GM12878 (cell line): ENCODE measurements at regions not wholly inside any gene's neighbourhood (a gene's known extent, or its start where the extent isn't known, plus 50 kb on each side); places are given as distances from the start of the nearest gene placed in this dataset.
A peak's percentile ranks its signal among the peaks of the same experiment; 100 is the strongest.
"Not testable (repeated sequence)": the region's sequence is repeated elsewhere in the genome, so short reads cannot be mapped to it uniquely, and the experiment has no call there.

Experiments
- ATAC-seq: fragments of 200-7000 bp; cut with Tn5 transposase; 3 replicates; pipeline ENCODE4 v1.9.1; 2020; ENCODE audit warnings: mild to moderate bottlenecking, moderate library complexity
- BruUV-seq: library from RNA; stranded (reverse); fragments of 400-500 nt; replicated peaks from 2 replicates; lab custom pipeline; 2021; lab: Mats Ljungman, UMichigan
- CTCF ChIA-PET: fragments of 300-600 bp; sonication (Branson Sonifier 250); formaldehyde crosslinking; extraction: SDS; loops from one replicate; lab custom pipeline; 2021; ENCODE audit warnings: inconsistent platforms; lab: Yijun Ruan, JAX
- POLR2A ChIA-PET: fragments of 350-600 bp; formaldehyde crosslinking; extraction: SDS; loops from one replicate; lab custom pipeline; 2021; ENCODE audit warnings: inconsistent platforms; lab: Charles Lee
- RAD21 ChIA-PET: fragments of 300-600 bp; sonication (Branson Sonifier 250); formaldehyde crosslinking; loops from one replicate; lab custom pipeline; 2023; ENCODE audit warnings: antibody characterized with exemption; ENCODE audit not compliant: unreplicated experiment; lab: Charles Lee
- SMC1A ChIA-PET: fragments of 300-600 bp; sonication (Branson Sonifier 250); formaldehyde crosslinking; loops from one replicate; lab custom pipeline; 2023; ENCODE audit not compliant: unreplicated experiment, uncharacterized antibody; lab: Charles Lee
- DNase-seq: peaks from one replicate; pipeline ENCODE4 v3.0.0-alpha.2; 2011; ENCODE audit warnings: low read depth, low spot score
- FAIRE-seq: peaks from 3 replicates; lab custom pipeline; 2011; peaks lifted over from hg19 to GRCh38; lab: Jason Lieb, UNC
- H2AFZ ChIP-seq: 2 replicates; pipeline ENCODE4 v1.6.0; 2011; ENCODE audit warnings: low read depth, low read length, control low read depth; ENCODE audit not compliant: control insufficient read depth
- H3K27ac ChIP-seq: 2 replicates; pipeline ENCODE4 v1.5.1; 2011; ENCODE audit warnings: control low read depth; ENCODE audit not compliant: control insufficient read depth, insufficient read depth
- H3K27me3 ChIP-seq, 2 experiments: replicated peaks in 1 of 2; 2 replicates each; pipeline versions ENCODE4 v1.6.0 to v1.6.1; 2011; ENCODE audit warnings: low read length in 1 of 2; ENCODE audit not compliant: control insufficient read depth in 2 of 2, insufficient read depth in 2 of 2
- H3K36me3 ChIP-seq, 2 experiments: 2 replicates each; pipeline ENCODE4 v1.5.1; 2011; ENCODE audit warnings: low read length in 1 of 2; ENCODE audit not compliant: control insufficient read depth in 2 of 2, insufficient read depth in 2 of 2
- H3K4me1 ChIP-seq: 2 replicates; pipeline ENCODE4 v1.6.1; 2011; ENCODE audit warnings: mild to moderate bottlenecking, low read length, moderate library complexity, mixed read lengths; ENCODE audit not compliant: control insufficient read depth, insufficient read depth
- H3K4me2 ChIP-seq: 2 replicates; pipeline ENCODE4 v1.6.0; 2011; ENCODE audit warnings: control low read depth; ENCODE audit not compliant: control insufficient read depth, insufficient read depth
- H3K4me3 ChIP-seq: fragments of 200-600 bp; sonication (generic); 2 replicates; pipeline ENCODE4 v1.5.1; 2016
- H3K79me2 ChIP-seq: 2 replicates; pipeline ENCODE4 v1.6.0; 2011; ENCODE audit warnings: low read length; ENCODE audit not compliant: control insufficient read depth, insufficient read depth
- H3K9ac ChIP-seq: 2 replicates; pipeline ENCODE4 v1.8.0; 2011; ENCODE audit warnings: low read length, control low read depth, mixed read lengths; ENCODE audit not compliant: control insufficient read depth, insufficient read depth
- H3K9me3 ChIP-seq: replicated peaks from 3 replicates; pipeline ENCODE4 v1.5.1; 2011; ENCODE audit warnings: mild to moderate bottlenecking, low read length; ENCODE audit not compliant: control insufficient read depth, insufficient read depth
- H4K20me1 ChIP-seq: 2 replicates; pipeline ENCODE4 v1.6.0; 2011; ENCODE audit not compliant: control insufficient read depth, insufficient read depth
- WGBS: methylation state at CpG from one replicate; pipeline ENCODE4 v1.1.6; 2016; ENCODE audit warnings: low lambda C conversion rate; ENCODE audit not compliant: insufficient replicate concordance, insufficient coverage; ENCODE audit errors: missing lambda C conversion rate; 5-methylcytosine and 5-hydroxymethylcytosine counted together
- in situ Hi-C: fragments of 300-500 bp; cut with MboI; formaldehyde crosslinking; loops from 9 replicates; pipeline ENCODE4 v1.14.3; 2018; ENCODE audit warnings: mixed read lengths
- intact Hi-C: fragments of 100-400 bp; cut with micrococcal nuclease; formaldehyde crosslinking; loops from one replicate; pipeline ENCODE4 v1.14.2; 2022; ENCODE audit not compliant: unreplicated experiment

- H3K9ac ChIP-seq, H3K27ac ChIP-seq, H3K4me3 ChIP-seq, H3K9me3 ChIP-seq, H2AFZ ChIP-seq, RAD21 ChIA-PET, H3K4me2 ChIP-seq, H3K79me2 ChIP-seq, H4K20me1 ChIP-seq, FAIRE-seq, DNase-seq, H3K4me1 ChIP-seq, intact Hi-C loops, SMC1A ChIA-PET, H3K27me3 ChIP-seq, CTCF ChIA-PET, BruUV-seq, in situ Hi-C loops, H3K36me3 ChIP-seq, ATAC-seq, POLR2A ChIA-PET: not testable (repeated sequence)
- 100% methylated on average over 3 of the region's 8 CpGs for WGBS
These were observed 98.1 kb upstream of the ADCY2 start for GRCh38 chr5:7297821-7298220.

- RAD21 ChIA-PET, BruUV-seq: not testable (repeated sequence)
- 79% methylated on average over 8 of the region's 10 CpGs for WGBS
These were observed 96.2 kb upstream of the ADCY2 start for GRCh38 chr5:7299731-7300130.

GRCh38 chr5:7305000-7305674 is 90.8 kb upstream of the ADCY2 start:
- POLR2A ChIA-PET, in situ Hi-C loops, SMC1A ChIA-PET, H3K4me2 ChIP-seq, H3K27me3 ChIP-seq, BruUV-seq, H3K4me3 ChIP-seq, CTCF ChIA-PET, H4K20me1 ChIP-seq, H3K79me2 ChIP-seq, intact Hi-C loops, RAD21 ChIA-PET, H2AFZ ChIP-seq, FAIRE-seq, H3K4me1 ChIP-seq, H3K27ac ChIP-seq, H3K9me3 ChIP-seq, DNase-seq, H3K9ac ChIP-seq, H3K36me3 ChIP-seq: not testable (repeated sequence)
- peak; percentile 56 for ATAC-seq
- 32% methylated on average over 5 of the region's 6 CpGs for WGBS

More at GRCh38 chr5:7299731-7300130, 96.2 kb upstream of the ADCY2 start:
- H3K27me3 ChIP-seq, H3K27ac ChIP-seq, SMC1A ChIA-PET, POLR2A ChIA-PET, H3K36me3 ChIP-seq, H3K9ac ChIP-seq, H3K4me1 ChIP-seq, intact Hi-C loops, H3K9me3 ChIP-seq, ATAC-seq, H3K4me3 ChIP-seq, DNase-seq, FAIRE-seq, H3K4me2 ChIP-seq, H4K20me1 ChIP-seq, H2AFZ ChIP-seq, in situ Hi-C loops, H3K79me2 ChIP-seq, CTCF ChIA-PET: not testable (repeated sequence)

- H3K9me3 ChIP-seq, H3K27ac ChIP-seq, H3K27me3 ChIP-seq, RAD21 ChIA-PET, H3K4me1 ChIP-seq, H2AFZ ChIP-seq, intact Hi-C loops, H3K4me2 ChIP-seq, FAIRE-seq, H3K79me2 ChIP-seq, in situ Hi-C loops, SMC1A ChIA-PET, H3K36me3 ChIP-seq, BruUV-seq, H4K20me1 ChIP-seq, H3K4me3 ChIP-seq, H3K9ac ChIP-seq, POLR2A ChIA-PET, CTCF ChIA-PET, DNase-seq, ATAC-seq: not testable (repeated sequence)
- WGBS = 47% methylated on average over 10 of the region's 10 CpGs
These were observed 89.4 kb upstream of the ADCY2 start for GRCh38 chr5:7306556-7306955.
